ENCODE measurements at regions not wholly inside any gene's neighbourhood (a gene's known extent, or its start where the extent isn't known, plus 50 kb on each side); places are given as distances from the start of the nearest gene placed in this dataset.

DNA sequence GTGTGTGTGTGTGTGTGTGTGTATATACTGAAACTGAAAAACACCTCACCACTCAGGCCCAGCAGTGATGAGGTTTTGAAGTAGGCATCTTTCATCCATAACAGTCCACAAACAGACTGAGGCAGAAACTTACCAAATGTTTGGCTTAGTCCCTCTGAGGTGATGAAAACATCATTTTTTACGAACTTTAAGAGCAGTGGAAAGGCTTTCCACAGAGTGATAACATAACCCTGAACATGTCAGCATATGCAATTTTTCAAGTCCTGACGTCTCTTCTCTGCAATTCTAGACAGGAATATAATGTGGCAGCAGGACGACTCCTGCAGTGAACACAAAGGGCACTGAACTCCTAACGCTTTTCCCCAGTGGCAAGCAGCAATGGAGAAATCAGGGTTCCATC, 247.0 kb upstream of the THBS1 start:
- Histone ChIP-seq H3K4me1 (no peaks in the 10 kb centered on the region), H3K36me3 (no peaks in the 10 kb centered on the region), H3K4me3 (no peak overlapping the region), H3K27me3 (no peaks in the 10 kb centered on the region), H3K27ac (no peak overlapping the region), H3K9me3 (no peaks in the 10 kb centered on the region)
- intact Hi-C loops (cut with DNase I; ENCODE audit: low total_unique reads) (no loop called here), in situ Hi-C loops (cut with MboI; ENCODE audit: low sequenced_read_pairs in 4 of 4) (no loop called here)
- TF ChIP-seq, protein P1, sequence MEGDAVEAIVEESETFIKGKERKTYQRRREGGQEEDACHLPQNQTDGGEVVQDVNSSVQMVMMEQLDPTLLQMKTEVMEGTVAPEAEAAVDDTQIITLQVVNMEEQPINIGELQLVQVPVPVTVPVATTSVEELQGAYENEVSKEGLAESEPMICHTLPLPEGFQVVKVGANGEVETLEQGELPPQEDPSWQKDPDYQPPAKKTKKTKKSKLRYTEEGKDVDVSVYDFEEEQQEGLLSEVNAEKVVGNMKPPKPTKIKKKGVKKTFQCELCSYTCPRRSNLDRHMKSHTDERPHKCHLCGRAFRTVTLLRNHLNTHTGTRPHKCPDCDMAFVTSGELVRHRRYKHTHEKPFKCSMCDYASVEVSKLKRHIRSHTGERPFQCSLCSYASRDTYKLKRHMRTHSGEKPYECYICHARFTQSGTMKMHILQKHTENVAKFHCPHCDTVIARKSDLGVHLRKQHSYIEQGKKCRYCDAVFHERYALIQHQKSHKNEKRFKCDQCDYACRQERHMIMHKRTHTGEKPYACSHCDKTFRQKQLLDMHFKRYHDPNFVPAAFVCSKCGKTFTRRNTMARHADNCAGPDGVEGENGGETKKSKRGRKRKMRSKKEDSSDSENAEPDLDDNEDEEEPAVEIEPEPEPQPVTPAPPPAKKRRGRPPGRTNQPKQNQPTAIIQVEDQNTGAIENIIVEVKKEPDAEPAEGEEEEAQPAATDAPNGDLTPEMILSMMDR (IDR thresholded peaks at IDR 0.05 in 4 of 5, conservative IDR thresholded peaks at IDR 0.05 in 1 of 5): no peak
- no peak for TF ChIP-seq POLR2A (IDR thresholded peaks at IDR 0.05)
- ATAC-seq (no peak), DNase-seq (no peak)

DNA sequence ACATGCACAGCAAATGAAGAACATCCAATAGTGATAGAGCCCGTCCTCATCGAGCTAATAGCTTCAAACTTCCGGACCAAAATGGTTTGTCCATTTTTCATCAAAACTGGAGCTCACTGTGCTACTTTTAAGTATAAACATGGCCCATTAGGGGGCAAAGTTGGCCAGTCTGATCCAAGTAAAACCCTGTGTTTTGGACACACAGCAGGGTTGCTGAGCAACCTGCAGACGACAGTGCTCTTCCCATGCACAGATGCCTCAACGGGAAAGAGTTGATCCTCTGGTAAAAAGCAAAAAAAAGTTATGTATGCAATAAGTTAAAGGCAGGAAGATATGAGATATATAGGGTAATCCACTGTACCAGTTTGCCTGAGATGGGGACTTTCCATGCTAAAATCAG, 244.0 kb upstream of the THBS1 start:
- Histone ChIP-seq H3K9me3 (no peaks in the 10 kb centered on the region), H3K27ac (no peak overlapping the region), H3K27me3 (no peaks in the 10 kb centered on the region), H3K4me3 (no peak overlapping the region), H3K36me3 (no peaks in the 10 kb centered on the region), H3K4me1 (no peaks in the 10 kb centered on the region)
- TF ChIP-seq, protein P1 (IDR thresholded peaks at IDR 0.05 in 4 of 5, conservative IDR thresholded peaks at IDR 0.05 in 1 of 5): no peak
- no peak for TF ChIP-seq POLR2A (IDR thresholded peaks at IDR 0.05)
- ATAC-seq: no peak
- intact Hi-C loops (cut with DNase I; ENCODE audit: low total_unique reads): no loop called here
- in situ Hi-C loops (cut with MboI; ENCODE audit: low sequenced_read_pairs in 4 of 4): no loop called here
- no peak for DNase-seq

DNA sequence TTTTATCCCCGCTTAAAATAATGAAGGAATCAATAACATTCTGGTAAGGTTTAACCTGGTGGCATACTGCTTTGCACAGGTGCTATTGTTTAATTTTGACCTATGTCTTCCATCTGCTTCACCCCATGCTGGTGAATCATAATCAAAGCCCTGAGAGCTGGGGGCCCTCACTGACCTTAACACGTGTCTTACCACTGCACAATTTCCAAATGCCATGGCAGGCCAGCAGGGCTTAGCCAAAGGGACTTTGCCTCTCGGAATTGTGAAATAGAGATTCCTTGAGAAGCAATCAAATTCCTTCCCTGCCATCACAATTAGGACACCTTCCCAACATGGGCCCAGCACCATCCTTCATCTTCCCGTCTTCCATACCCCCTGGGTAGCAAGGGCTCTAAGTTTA, 242.6 kb upstream of the THBS1 start:
- no peak for TF ChIP-seq POLR2A (IDR thresholded peaks at IDR 0.05)
- TF ChIP-seq, protein P1 (IDR thresholded peaks at IDR 0.05 in 4 of 5, conservative IDR thresholded peaks at IDR 0.05 in 1 of 5): no peak
- ATAC-seq (no peak), DNase-seq (no peak)
- Histone ChIP-seq H3K9me3 (no peaks in the 10 kb centered on the region), H3K27me3 (no peaks in the 10 kb centered on the region), H3K36me3 (no peaks in the 10 kb centered on the region), H3K4me3 (no peak overlapping the region), H3K27ac (no peak overlapping the region), H3K4me1 (no peaks in the 10 kb centered on the region)
- intact Hi-C loops (cut with DNase I; ENCODE audit: low total_unique reads): no loop called here
- in situ Hi-C loops (cut with MboI; ENCODE audit: low sequenced_read_pairs in 4 of 4): no loop called here

DNA sequence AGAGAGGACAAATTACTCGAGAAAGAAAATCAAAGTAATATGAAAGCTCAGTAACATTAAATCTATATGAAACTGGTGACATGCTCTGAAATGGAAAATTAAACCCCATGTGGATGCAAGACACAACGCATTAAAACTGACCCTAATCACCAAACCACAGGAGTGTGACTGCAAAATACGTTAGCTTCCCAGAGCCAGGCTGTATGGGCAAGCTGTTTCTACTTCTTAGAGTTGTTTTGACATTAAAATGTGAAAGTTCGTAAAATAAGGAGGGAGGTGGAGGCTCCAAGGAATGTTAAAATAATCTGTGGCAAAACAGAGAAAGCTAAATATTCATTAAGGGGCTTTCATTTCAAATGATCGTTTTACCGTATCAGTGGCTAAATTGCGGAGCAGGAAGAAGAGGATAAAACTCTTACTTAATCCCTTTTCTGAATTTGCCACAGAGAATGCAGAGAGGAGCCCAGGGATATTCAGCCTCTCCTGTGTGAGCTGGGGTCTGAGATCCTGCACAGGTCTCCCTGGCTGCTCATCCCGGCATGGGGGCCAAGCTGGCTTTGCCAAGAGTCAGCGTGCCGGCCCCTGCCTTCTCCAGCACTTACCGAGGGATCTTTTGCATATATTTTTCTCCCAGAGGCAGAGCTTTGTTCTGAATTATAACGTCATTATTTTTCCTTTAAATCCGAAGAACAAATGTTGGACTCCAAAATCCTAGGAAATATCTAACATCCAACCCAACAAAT, 239.8 kb upstream of the THBS1 start:
- ATAC-seq (no peak), DNase-seq (no peak)
- in situ Hi-C loops (cut with MboI; ENCODE audit: low sequenced_read_pairs in 4 of 4) (no loop called here), intact Hi-C loops (cut with DNase I; ENCODE audit: low total_unique reads) (no loop called here)
- Histone ChIP-seq H3K9me3 (no peaks in the 10 kb centered on the region), H3K27ac (no peak overlapping the region), H3K36me3 (no peaks in the 10 kb centered on the region), H3K4me1 (no peaks in the 10 kb centered on the region), H3K27me3 (no peaks in the 10 kb centered on the region), H3K4me3 (no peak overlapping the region)
- no peak for TF ChIP-seq POLR2A (IDR thresholded peaks at IDR 0.05)
- TF ChIP-seq, protein P1 (IDR thresholded peaks at IDR 0.05 in 4 of 5, conservative IDR thresholded peaks at IDR 0.05 in 1 of 5): no peak

DNA sequence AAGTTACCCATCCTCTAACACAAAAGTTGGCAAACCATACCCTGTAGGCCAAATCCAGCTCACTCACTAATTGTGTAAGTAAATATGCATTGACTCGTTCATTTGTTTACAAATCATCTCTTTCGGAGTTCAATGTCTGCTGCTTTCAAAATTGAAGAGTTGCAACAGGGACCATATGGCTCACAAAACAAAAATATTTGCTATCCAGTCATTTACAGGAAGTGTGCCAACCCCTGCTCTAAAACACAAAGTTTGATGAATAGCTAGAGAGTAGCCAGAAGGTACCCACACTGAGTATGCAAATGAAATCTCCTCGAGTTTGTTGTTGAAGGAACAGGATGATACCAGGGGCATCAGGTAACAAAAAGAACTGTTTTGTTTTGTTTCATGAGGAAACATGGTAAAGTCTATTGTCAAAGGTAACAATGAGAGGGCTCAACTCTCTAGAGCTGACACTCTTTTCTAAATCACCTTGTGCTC, 236.2 kb upstream of the THBS1 start:
- DNase-seq (no peak), ATAC-seq (no peak)
- Histone ChIP-seq H3K9me3 (no peaks in the 10 kb centered on the region), H3K4me3 (no peak overlapping the region), H3K27me3 (no peaks in the 10 kb centered on the region), H3K4me1 (no peaks in the 10 kb centered on the region), H3K36me3 (no peaks in the 10 kb centered on the region), H3K27ac (no peak overlapping the region)
- TF ChIP-seq, protein P1 (IDR thresholded peaks at IDR 0.05 in 4 of 5, conservative IDR thresholded peaks at IDR 0.05 in 1 of 5): no peak
- no peak for TF ChIP-seq POLR2A (IDR thresholded peaks at IDR 0.05)
- intact Hi-C loops (cut with DNase I; ENCODE audit: low total_unique reads) (no loop called here), in situ Hi-C loops (cut with MboI; ENCODE audit: low sequenced_read_pairs in 4 of 4) (no loop called here)
